ENCODE measurements at regions not wholly inside any gene's neighbourhood (a gene's known extent, or its start where the extent isn't known, plus 50 kb on each side); places are given as distances from the start of the nearest gene placed in this dataset.

- TF ChIP-seq CTCF (IDR thresholded peaks at IDR 0.05; ENCODE audit: insufficient read depth, low read depth, low read length, missing control alignments), result no peak
- no peak overlapping the region for H3K4me3 ChIP-seq (ENCODE audit: low read depth, low read length)
- DNase-seq (ENCODE audit: low read depth), result no peak
Observed at GRCh38 chr5:96144289-96144688, 182.6 kb upstream of the ELL2 start.

- no peak overlapping the region for H3K4me3 ChIP-seq (ENCODE audit: low read depth, low read length)
- no peak for DNase-seq (ENCODE audit: low read depth)
- TF ChIP-seq CTCF (IDR thresholded peaks at IDR 0.05; ENCODE audit: insufficient read depth, low read depth, low read length, missing control alignments), result no peak
Observed at GRCh38 chr5:96143450-96143849, 181.8 kb upstream of the ELL2 start.

GRCh38 chr5:96142786-96143434 lies 181.3 kb upstream of the ELL2 start:
- H3K4me3 ChIP-seq (ENCODE audit: low read depth, low read length), result no peak overlapping the region
- no peak for TF ChIP-seq CTCF (IDR thresholded peaks at IDR 0.05; ENCODE audit: insufficient read depth, low read depth, low read length, missing control alignments)
- no peak for DNase-seq (ENCODE audit: low read depth)

- no peak for TF ChIP-seq CTCF (IDR thresholded peaks at IDR 0.05; ENCODE audit: insufficient read depth, low read depth, low read length, missing control alignments)
- H3K4me3 ChIP-seq (ENCODE audit: low read depth, low read length), result no peak overlapping the region
- DNase-seq (ENCODE audit: low read depth), result no peak
Observed at GRCh38 chr5:96142184-96142781, 180.6 kb upstream of the ELL2 start.

- DNase-seq (ENCODE audit: low read depth), result no peak
- H3K4me3 ChIP-seq (ENCODE audit: low read depth, low read length), result no peak overlapping the region
- no peak for TF ChIP-seq CTCF (IDR thresholded peaks at IDR 0.05; ENCODE audit: insufficient read depth, low read depth, low read length, missing control alignments)
Observed at GRCh38 chr5:96141749-96142148, 180.1 kb upstream of the ELL2 start.

GRCh38 chr5:96140496-96140895 lies 178.8 kb upstream of the ELL2 start:
- no peak for DNase-seq (ENCODE audit: low read depth)
- no peak overlapping the region for H3K4me3 ChIP-seq (ENCODE audit: low read depth, low read length)
- no peak for TF ChIP-seq CTCF (IDR thresholded peaks at IDR 0.05; ENCODE audit: insufficient read depth, low read depth, low read length, missing control alignments)

GRCh38 chr5:96140084-96140483 lies 178.4 kb upstream of the ELL2 start:
- H3K4me3 ChIP-seq (ENCODE audit: low read depth, low read length), result no peak overlapping the region
- TF ChIP-seq CTCF (IDR thresholded peaks at IDR 0.05; ENCODE audit: insufficient read depth, low read depth, low read length, missing control alignments), result no peak
- DNase-seq (ENCODE audit: low read depth), result no peak
